ENCODE measurements at regions not wholly inside any gene's neighbourhood (a gene's known extent, or its start where the extent isn't known, plus 50 kb on each side); places are given as distances from the start of the nearest gene placed in this dataset.
"Not testable (repeated sequence)": the region's sequence is repeated elsewhere in the genome, so short reads cannot be mapped to it uniquely, and the experiment has no call there.

GRCh38 chr12:112710414-112710813 is 81.1 kb upstream of the RPH3A start:
- no peak overlapping the region for H3K4me3 ChIP-seq
- 38 to 54% methylated on average over 4 of the region's 4 CpGs for WGBS, 2 donors
- ATAC-seq (no peak), DNase-seq (no peak)
- H3K27me3 ChIP-seq = peaks cover under 1 to 6% of the 10 kb centered on the region in 2 donors
- H3K27ac ChIP-seq = no peak overlapping the region
- no peaks in the 10 kb centered on the region for H3K9me3 ChIP-seq
- no peak for TF ChIP-seq POLR2A (IDR thresholded peaks at IDR 0.05)
- TF ChIP-seq CTCF (IDR thresholded peaks at IDR 0.05) = no peak
- intact Hi-C loops (cut with DNase I) = no loop called here
- no peaks in the 10 kb centered on the region for H3K36me3 ChIP-seq (replicated peaks in 1 of 2; ENCODE audit: insufficient read depth in 1 of 2, low read depth in 2 of 2)
- no peaks in the 10 kb centered on the region for H3K4me1 ChIP-seq

DNA sequence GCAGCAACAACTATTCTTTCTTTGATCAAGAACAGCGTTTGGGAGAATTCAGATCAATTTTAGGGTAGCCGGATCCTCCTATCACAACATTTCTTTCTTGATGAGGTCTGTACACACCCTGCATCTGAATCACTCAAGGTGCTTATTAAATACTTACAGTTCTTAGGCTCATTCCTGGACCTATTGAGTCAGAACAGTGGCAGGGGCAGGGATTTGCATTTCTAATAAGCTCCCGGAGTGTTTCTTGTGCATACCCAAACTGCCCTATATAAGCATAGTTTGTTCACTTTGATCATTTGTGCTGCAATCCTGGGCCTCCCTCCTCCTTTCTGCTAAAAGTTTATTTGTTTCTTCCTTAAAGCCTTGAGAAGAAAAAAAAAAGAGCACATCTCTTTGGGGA is 80.5 kb upstream of the RPH3A start:
- no peak overlapping the region for H3K27ac ChIP-seq
- H3K9me3 ChIP-seq = no peaks in the 10 kb centered on the region
- no peaks in the 10 kb centered on the region for H3K4me1 ChIP-seq
- WGBS, 2 donors = 43 to 57% methylated on average over 3 of the region's 3 CpGs
- H3K27me3 ChIP-seq = peaks cover 0 to 6% of the 10 kb centered on the region in 2 donors
- ATAC-seq (no peak), DNase-seq (no peak)
- H3K4me3 ChIP-seq = no peak overlapping the region
- intact Hi-C loops (cut with DNase I) = no loop called here
- H3K36me3 ChIP-seq (replicated peaks in 1 of 2; ENCODE audit: insufficient read depth in 1 of 2, low read depth in 2 of 2) = no peaks in the 10 kb centered on the region
- TF ChIP-seq POLR2A (IDR thresholded peaks at IDR 0.05) (no peak), CTCF (IDR thresholded peaks at IDR 0.05) (no peak)

- Histone ChIP-seq H3K27me3 (peaks cover 0 to 6% of the 10 kb centered on the region in 2 donors), H3K27ac (no peak overlapping the region), H3K9me3 (no peaks in the 10 kb centered on the region), H3K4me1 (no peaks in the 10 kb centered on the region), H3K36me3 (replicated peaks in 1 of 2; ENCODE audit: insufficient read depth in 1 of 2, low read depth in 2 of 2) (no peaks in the 10 kb centered on the region), H3K4me3 (no peak overlapping the region)
- 38 to 52% methylated on average over 5 of the region's 5 CpGs for WGBS, 2 donors
- intact Hi-C loops (cut with DNase I) = no loop called here
- TF ChIP-seq POLR2A (IDR thresholded peaks at IDR 0.05) (no peak), CTCF (IDR thresholded peaks at IDR 0.05) (no peak)
- ATAC-seq = no peak
- no peak for DNase-seq
Observed at GRCh38 chr12:112711507-112711906, 80.0 kb upstream of the RPH3A start.

- DNase-seq; H3K27me3 ChIP-seq; H3K36me3 ChIP-seq (replicated peaks in 1 of 2; ENCODE audit: insufficient read depth in 1 of 2, low read depth in 2 of 2); ATAC-seq; H3K4me1 ChIP-seq; H3K9me3 ChIP-seq; intact Hi-C loops (cut with DNase I); H3K4me3 ChIP-seq; H3K27ac ChIP-seq: not testable (repeated sequence)
- WGBS, 2 donors = 87% methylated on average over 2 of the region's 2 CpGs; no CpG with 5 or more reads in 1 of the 2 donors
Observed at GRCh38 chr12:112712751-112713150, 78.8 kb upstream of the RPH3A start.

DNA sequence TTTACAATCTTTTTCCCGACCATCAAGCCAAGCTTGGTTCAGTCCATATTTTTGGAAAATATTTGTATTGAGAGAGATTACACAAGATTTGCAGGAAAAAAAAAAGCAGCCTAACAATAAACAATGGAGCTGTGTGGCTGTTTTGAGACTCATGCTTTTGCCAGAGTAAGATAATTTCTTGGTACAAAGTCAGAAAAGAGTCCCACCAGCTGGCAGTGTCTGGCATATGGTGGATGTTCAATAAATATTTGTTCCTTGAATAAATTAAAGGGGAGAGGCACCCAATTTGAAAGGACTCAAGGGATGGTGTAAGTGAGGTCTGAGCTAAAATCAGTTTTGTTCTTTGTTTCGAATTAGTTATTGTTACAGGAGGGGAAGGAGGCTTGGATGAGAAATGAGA is 78.1 kb upstream of the RPH3A start:
- Histone ChIP-seq H3K4me1 (no peaks in the 10 kb centered on the region), H3K27me3 (peaks cover 0 to 6% of the 10 kb centered on the region in 2 donors), H3K4me3 (no peak overlapping the region), H3K9me3 (no peaks in the 10 kb centered on the region), H3K27ac (no peak overlapping the region), H3K36me3 (replicated peaks in 1 of 2; ENCODE audit: insufficient read depth in 1 of 2, low read depth in 2 of 2) (no peaks in the 10 kb centered on the region)
- intact Hi-C loops (cut with DNase I) = no loop called here
- DNase-seq (no peak), ATAC-seq (no peak)
- 36 to 51% methylated on average over 2 of the region's 2 CpGs for WGBS, 2 donors
- TF ChIP-seq POLR2A (IDR thresholded peaks at IDR 0.05) (no peak), CTCF (IDR thresholded peaks at IDR 0.05) (no peak)
